ENCODE measurements at regions not wholly inside any gene's neighbourhood (a gene's known extent, or its start where the extent isn't known, plus 50 kb on each side); places are given as distances from the start of the nearest gene placed in this dataset.
"Not testable (repeated sequence)": the region's sequence is repeated elsewhere in the genome, so short reads cannot be mapped to it uniquely, and the experiment has no call there.

DNA sequence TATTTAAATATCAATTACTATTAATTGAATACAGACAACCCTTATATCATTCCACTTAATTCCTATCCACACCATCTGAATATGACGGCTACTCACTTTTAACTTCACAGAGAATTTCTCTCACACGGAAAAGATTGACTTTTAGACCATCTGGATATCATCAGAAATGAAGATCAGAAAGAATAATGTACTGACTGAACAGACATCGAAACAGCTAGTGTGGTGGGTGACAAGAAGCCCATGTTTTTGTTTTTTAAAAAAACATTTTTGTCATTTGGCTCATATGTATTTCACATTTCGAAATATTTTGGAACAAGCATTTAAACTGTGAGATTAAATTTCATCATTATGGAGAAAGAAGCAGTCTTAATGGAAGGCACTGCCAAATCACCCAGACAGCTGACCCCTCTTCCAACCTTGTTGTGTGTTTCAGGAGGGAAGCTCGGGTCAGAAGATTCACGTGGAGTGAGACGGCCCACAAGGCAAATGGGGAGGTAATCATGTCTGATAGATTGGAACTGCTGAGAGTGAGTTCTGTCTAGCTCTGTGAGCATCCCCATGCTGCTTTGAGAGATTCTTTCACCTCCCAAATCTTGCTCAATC lies 204.2 kb upstream of the RASGEF1B start:
- TF ChIP-seq CTCF (IDR thresholded peaks at IDR 0.05; ENCODE audit: extremely low read depth, missing control alignments), result no peak

GRCh38 chr4:81673961-81674360 lies 202.3 kb upstream of the RASGEF1B start:
- TF ChIP-seq CTCF (IDR thresholded peaks at IDR 0.05; ENCODE audit: extremely low read depth, missing control alignments), result no peak
- DNase-seq (ENCODE audit: low spot score), result no peak

More for the DNA sequence above, 204.2 kb upstream of the RASGEF1B start:
- no peak for DNase-seq (ENCODE audit: low spot score)

DNA sequence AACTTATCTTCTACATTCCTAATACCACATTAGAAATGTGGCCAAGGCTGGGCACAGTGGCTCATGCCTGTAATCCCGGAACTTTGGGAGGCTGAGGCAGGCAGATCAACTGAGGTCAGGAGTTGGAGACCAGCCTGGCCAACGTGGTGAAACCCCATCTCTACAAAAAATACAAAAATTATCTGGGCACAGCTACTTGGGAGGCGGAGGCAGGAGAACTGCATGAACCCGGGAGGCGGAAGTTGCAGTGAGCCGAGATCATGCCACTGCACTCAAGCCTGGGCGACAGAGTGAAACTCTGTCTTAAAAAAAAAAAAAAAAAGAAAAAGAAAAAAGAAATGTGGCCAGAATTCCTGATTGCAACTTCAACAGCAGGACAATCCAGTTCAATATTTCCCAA lies 196.6 kb upstream of the RASGEF1B start:
- not testable (repeated sequence) for DNase-seq (ENCODE audit: low spot score)

DNA sequence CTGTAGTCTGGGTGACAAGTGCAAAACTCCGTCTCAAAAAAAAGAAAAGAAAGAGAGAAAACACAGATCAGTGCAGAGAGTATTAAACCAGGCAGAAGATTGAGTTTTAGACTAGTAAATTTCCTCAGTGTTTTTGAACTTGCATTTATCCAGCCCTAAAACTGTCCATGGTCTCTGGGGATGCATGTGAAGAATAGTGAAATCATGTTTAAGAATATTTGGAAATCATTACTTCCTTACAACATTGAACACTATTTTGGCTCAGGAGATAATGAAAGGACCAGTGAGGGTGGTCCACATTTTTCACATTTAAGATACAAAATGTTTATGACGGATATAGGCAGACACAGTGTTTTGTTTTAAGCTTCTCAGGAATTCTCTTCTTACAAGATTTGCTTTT lies 195.8 kb upstream of the RASGEF1B start:
- no peak for DNase-seq (ENCODE audit: low spot score)
- TF ChIP-seq CTCF (IDR thresholded peaks at IDR 0.05; ENCODE audit: extremely low read depth, missing control alignments), result no peak

GRCh38 chr4:81666491-81666890 lies 194.8 kb upstream of the RASGEF1B start:
- DNase-seq (ENCODE audit: low spot score), result no peak
- no peak for TF ChIP-seq CTCF (IDR thresholded peaks at IDR 0.05; ENCODE audit: extremely low read depth, missing control alignments)

DNA sequence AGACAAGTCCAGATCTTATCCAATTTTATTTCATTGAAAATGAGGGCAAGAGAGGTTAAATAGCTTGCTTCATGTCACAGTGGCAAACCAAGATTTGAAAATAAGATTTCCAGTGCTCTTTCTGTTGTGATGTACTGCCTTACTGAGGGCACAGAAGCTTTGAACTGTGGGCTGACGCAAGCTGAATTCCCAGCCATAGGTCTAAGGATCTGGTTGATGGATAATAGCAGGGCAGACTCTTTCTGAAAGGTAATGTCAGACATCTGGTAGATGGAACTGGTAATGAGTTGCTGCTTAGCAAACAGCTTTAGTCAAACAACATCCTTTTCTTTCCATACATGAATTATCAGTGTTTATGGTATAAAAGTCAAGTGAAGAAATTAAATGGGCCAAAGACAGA lies 193.9 kb upstream of the RASGEF1B start:
- TF ChIP-seq CTCF (IDR thresholded peaks at IDR 0.05; ENCODE audit: extremely low read depth, missing control alignments), result no peak
- DNase-seq (ENCODE audit: low spot score), result no peak

- TF ChIP-seq CTCF (IDR thresholded peaks at IDR 0.05; ENCODE audit: extremely low read depth, missing control alignments), result no peak
- DNase-seq (ENCODE audit: low spot score), result no peak
These were observed 193.3 kb upstream of the RASGEF1B start for GRCh38 chr4:81665045-81665444.

GRCh38 chr4:81664079-81664478 lies 192.4 kb upstream of the RASGEF1B start:
- no peak for TF ChIP-seq CTCF (IDR thresholded peaks at IDR 0.05; ENCODE audit: extremely low read depth, missing control alignments)
- DNase-seq (ENCODE audit: low spot score), result no peak
